ENCODE measurements at regions not wholly inside any gene's neighbourhood (a gene's known extent, or its start where the extent isn't known, plus 50 kb on each side); places are given as distances from the start of the nearest gene placed in this dataset.

- no peak for TF ChIP-seq CTCF (conservative IDR thresholded peaks at IDR 0.05; ENCODE audit: low read depth, low read length)
- no peak for TF ChIP-seq EZH2 (IDR thresholded peaks at IDR 0.05; ENCODE audit: low read length, unreplicated experiment)
- no peak for TF ChIP-seq EZH2phosphoT487 (IDR thresholded peaks at IDR 0.05; ENCODE audit: borderline replicate concordance, low read length)
Observed at GRCh38 chr4:11719879-11720278, 291.2 kb upstream of the HS3ST1 start.

All from PC-3 (cell line).